Right kidney (tissue), 1 donor: ENCODE measurements at regions not wholly inside any gene's neighbourhood (a gene's known extent, or its start where the extent isn't known, plus 50 kb on each side); places are given as distances from the start of the nearest gene placed in this dataset.

Source experiments
- DNase-seq: peaks from one replicate; pipeline ENCODE4 v3.0.0-alpha.2; 2016

GRCh38 chr18:72470391-72470790 is 73.8 kb downstream of the CBLN2 start:
- DNase-seq, result no peak

GRCh38 chr18:72468021-72468710 is 76.0 kb downstream of the CBLN2 start:
- no peak for DNase-seq

- no peak for DNase-seq
Measured at GRCh38 chr18:72460210-72460680, 83.9 kb downstream of the CBLN2 start.

GRCh38 chr18:72458271-72458670 is 85.9 kb downstream of the CBLN2 start:
- no peak for DNase-seq

GRCh38 chr18:72456802-72457201 is 87.3 kb downstream of the CBLN2 start:
- no peak for DNase-seq

GRCh38 chr18:72452328-72452727 is 91.8 kb downstream of the CBLN2 start:
- DNase-seq, result no peak

- no peak for DNase-seq
Measured at GRCh38 chr18:72444798-72445155, 99.4 kb downstream of the CBLN2 start.

- DNase-seq, result no peak
Measured at GRCh38 chr18:72444111-72444797, 99.9 kb downstream of the CBLN2 start.

- no peak for DNase-seq
Measured at GRCh38 chr18:72436401-72436800, 107.7 kb downstream of the CBLN2 start.

GRCh38 chr18:72433756-72434155 is 110.4 kb downstream of the CBLN2 start:
- DNase-seq, result no peak

GRCh38 chr18:72427721-72428120 is 116.4 kb downstream of the CBLN2 start:
- DNase-seq, result no peak

GRCh38 chr18:72419914-72420313 is 124.2 kb downstream of the CBLN2 start:
- DNase-seq, result no peak

- no peak for DNase-seq
Measured at GRCh38 chr18:72412927-72413326, 131.2 kb downstream of the CBLN2 start.

GRCh38 chr18:72411261-72411660 is 132.9 kb downstream of the CBLN2 start:
- DNase-seq, result no peak

- no peak for DNase-seq
Measured at GRCh38 chr18:72410399-72410798, 133.7 kb downstream of the CBLN2 start.

- DNase-seq, result no peak
Measured at GRCh38 chr18:72409903-72410302, 134.2 kb downstream of the CBLN2 start.

- DNase-seq, result no peak
Measured at GRCh38 chr18:72407048-72407447, 137.1 kb downstream of the CBLN2 start.

GRCh38 chr18:72391951-72392350 is 152.2 kb downstream of the CBLN2 start:
- DNase-seq, result no peak

GRCh38 chr18:72391427-72391826 is 152.7 kb downstream of the CBLN2 start:
- DNase-seq, result no peak

GRCh38 chr18:72378016-72378415 is 166.1 kb downstream of the CBLN2 start:
- no peak for DNase-seq

- no peak for DNase-seq
Measured at GRCh38 chr18:72376256-72376655, 167.9 kb downstream of the CBLN2 start.

- peak; percentile 2 for DNase-seq
Measured at GRCh38 chr18:72375618-72376017, 168.5 kb downstream of the CBLN2 start.

- DNase-seq, result no peak
Measured at GRCh38 chr18:72372076-72372475, 172.1 kb downstream of the CBLN2 start.

GRCh38 chr18:72368308-72368707 is 175.8 kb downstream of the CBLN2 start:
- no peak for DNase-seq
